Liver (tissue), 8 donors: ENCODE measurements at regions not wholly inside any gene's neighbourhood (a gene's known extent, or its start where the extent isn't known, plus 50 kb on each side); places are given as distances from the start of the nearest gene placed in this dataset.

ENCODE experiments used
- DNase-seq: peaks from one replicate; pipeline ENCODE4 v3.0.0-alpha.2; 2017; ENCODE audit warnings: low spot score
- H3K27ac ChIP-seq, 2 donors: one replicate each; pipeline ENCODE4 v1.7.0; 2013; ENCODE audit warnings: inconsistent platforms in 2 of 2, low read length in 2 of 2, control low read depth in 1 of 2, low read depth in 1 of 2, mild to moderate bottlenecking in 1 of 2
- H3K27me3 ChIP-seq, 4 donors: one replicate each; pipeline versions ENCODE4 v1.6.1 to v1.7.0; 2013; ENCODE audit warnings: low read length in 3 of 4, inconsistent platforms in 1 of 4, mild to moderate bottlenecking in 1 of 4, moderate library complexity in 1 of 4; ENCODE audit not compliant: control insufficient read depth in 4 of 4, insufficient read depth in 4 of 4
- H3K36me3 ChIP-seq, 4 donors: one replicate each; pipeline versions ENCODE4 v1.6.1 to v1.7.0; 2013; ENCODE audit warnings: low read length in 3 of 4, mild to moderate bottlenecking in 3 of 4, low read depth in 1 of 4, moderate library complexity in 1 of 4; ENCODE audit not compliant: control insufficient read depth in 4 of 4, insufficient read depth in 3 of 4
- H3K4me1 ChIP-seq, 4 donors: one replicate each; pipeline versions ENCODE4 v1.6.1 to v1.7.0; 2013; ENCODE audit warnings: low read length in 3 of 4, mild to moderate bottlenecking in 3 of 4, moderate library complexity in 1 of 4; ENCODE audit not compliant: control insufficient read depth in 4 of 4, insufficient read depth in 4 of 4
- H3K4me3 ChIP-seq, 3 donors: one replicate each; pipeline versions ENCODE4 v1.6.1 to v1.7.0; 2013; ENCODE audit warnings: low read length in 3 of 3, control low read depth in 1 of 3, low read depth in 1 of 3, mild to moderate bottlenecking in 1 of 3
- H3K9ac ChIP-seq, 2 donors: one replicate each; pipeline ENCODE4 v1.7.0; 2013; ENCODE audit warnings: low read length in 2 of 2, mild to moderate bottlenecking in 2 of 2, moderate library complexity in 2 of 2, control low read depth in 1 of 2, low read depth in 1 of 2
- H3K9me3 ChIP-seq, 4 donors: one replicate each; pipeline versions ENCODE4 v1.6.1 to v1.7.0; 2013; ENCODE audit warnings: low read length in 3 of 4; ENCODE audit not compliant: control insufficient read depth in 4 of 4
- ATF3 ChIP-seq: IDR thresholded peaks from 2 replicates; pipeline ENCODE4 v1.6.1; 2016; ENCODE audit warnings: antibody characterized with exemption
- CTCF ChIP-seq: fragments of 150-350 bp; IDR thresholded peaks from 2 replicates; pipeline ENCODE4 v1.5.1; 2017; ENCODE audit warnings: improper control_type of control experiment, low read depth, low read length; ENCODE audit not compliant: missing input control
- EGR1 ChIP-seq, 2 donors: IDR thresholded peaks; 2 replicates each; pipeline ENCODE4 v1.6.1; 2016 to 2018; ENCODE audit warnings: antibody characterized with exemption in 2 of 2, low read depth in 2 of 2
- FOXA1 ChIP-seq: IDR thresholded peaks from 2 replicates; pipeline ENCODE4 v1.6.1; 2016; ENCODE audit warnings: antibody characterized with exemption
- FOXA2 ChIP-seq: IDR thresholded peaks from 2 replicates; pipeline ENCODE4 v1.6.1; 2016; ENCODE audit warnings: antibody characterized with exemption
- GABPA ChIP-seq, 2 donors: IDR thresholded peaks in 1 of 2; conservative IDR thresholded peaks in 1 of 2; 2 replicates each; pipeline ENCODE4 v1.6.1; 2016; ENCODE audit warnings: antibody characterized with exemption in 2 of 2, mild to moderate bottlenecking in 1 of 2, moderate library complexity in 1 of 2
- HNF4A ChIP-seq, 2 donors: conservative IDR thresholded peaks; 2 replicates each; pipeline ENCODE4 v1.6.1; 2016; ENCODE audit warnings: antibody characterized with exemption in 2 of 2, mild to moderate bottlenecking in 2 of 2
- HNF4G ChIP-seq: IDR thresholded peaks from 2 replicates; pipeline ENCODE4 v1.6.1; 2016; ENCODE audit warnings: antibody characterized with exemption
- MAX ChIP-seq: IDR thresholded peaks from 2 replicates; pipeline ENCODE4 v1.6.1; 2016; ENCODE audit warnings: antibody characterized with exemption
- NR2F2 ChIP-seq: IDR thresholded peaks from 2 replicates; pipeline ENCODE4 v1.6.1; 2016; ENCODE audit warnings: antibody characterized with exemption
- RAD21 ChIP-seq, 2 donors: IDR thresholded peaks; 2 replicates each; pipeline ENCODE4 v1.6.1; 2016; ENCODE audit warnings: antibody characterized with exemption in 2 of 2, mild to moderate bottlenecking in 2 of 2
- REST ChIP-seq: IDR thresholded peaks from 2 replicates; pipeline ENCODE4 v1.6.1; 2016; ENCODE audit warnings: antibody characterized with exemption, mild to moderate bottlenecking
- RXRA ChIP-seq, 2 donors: IDR thresholded peaks; 2 replicates each; pipeline ENCODE4 v1.6.1; 2017 to 2018; ENCODE audit warnings: antibody characterized with exemption in 2 of 2, mild to moderate bottlenecking in 1 of 2
- TAF1 ChIP-seq: conservative IDR thresholded peaks from 2 replicates; pipeline ENCODE4 v1.6.1; 2016; ENCODE audit warnings: antibody characterized with exemption, mild to moderate bottlenecking
- YY1 ChIP-seq: IDR thresholded peaks from 2 replicates; pipeline ENCODE4 v1.6.1; 2016; ENCODE audit warnings: antibody characterized with exemption, mild to moderate bottlenecking
- ZBTB33 ChIP-seq: IDR thresholded peaks from 2 replicates; pipeline ENCODE4 v1.6.1; 2016; ENCODE audit warnings: antibody characterized with exemption
- WGBS: extraction: QIAGEN DNeasy Blood & Tissue Kit; methylation state at CpG from one replicate; pipeline ENCODE4 v1.1.7; 2013; 5-methylcytosine and 5-hydroxymethylcytosine counted together
- donor health status: healthy.
- donor health status: healthy.
- donor health status: healthy.
- donor health status: healthy.
- donor health status: healthy.

- no peak for DNase-seq
- Histone ChIP-seq H3K4me3 (no peak overlapping the region), H3K9ac (no peak overlapping the region), H3K27ac (no peak overlapping the region), H3K4me1 (no peaks in the 10 kb centered on the region), H3K9me3 (no peaks in the 10 kb centered on the region), H3K36me3 (no peaks in the 10 kb centered on the region), H3K27me3 (no peaks in the 10 kb centered on the region)
- WGBS: 76% methylated on average over 3 of the region's 3 CpGs
- TF ChIP-seq CTCF: no peak
- TF ChIP-seq GABPA (IDR thresholded peaks at IDR 0.05 in 1 of 2, conservative IDR thresholded peaks at IDR 0.05 in 1 of 2): no peak
- TF ChIP-seq NR2F2: no peak
- no peak for TF ChIP-seq TAF1
- TF ChIP-seq RAD21 (IDR thresholded peaks at IDR 0.05): no peak
- no peak for TF ChIP-seq MAX
- no peak for TF ChIP-seq RXRA (IDR thresholded peaks at IDR 0.05)
- no peak for TF ChIP-seq HNF4A (conservative IDR thresholded peaks at IDR 0.05)
- TF ChIP-seq ATF3: no peak
- TF ChIP-seq REST: no peak
- TF ChIP-seq EGR1 (IDR thresholded peaks at IDR 0.05; ENCODE audit: low read depth in 2 of 2): no peak
- no peak for TF ChIP-seq YY1
- TF ChIP-seq FOXA1: no peak
- TF ChIP-seq HNF4G: no peak
- TF ChIP-seq FOXA2: no peak
- TF ChIP-seq ZBTB33: no peak
Observed at GRCh38 chr5:117098094-117098493, 523.5 kb upstream of the SEMA6A start.
